K562 (cell line): ENCODE measurements at regions not wholly inside any gene's neighbourhood (a gene's known extent, or its start where the extent isn't known, plus 50 kb on each side); places are given as distances from the start of the nearest gene placed in this dataset.

ENCODE experiments used
- ATAC-seq: fragments of 200-7000 bp; cut with Tn5 transposase; 3 replicates; pipeline ENCODE4 v1.9.1; 2020; ENCODE audit warnings: moderate library complexity
- BruUV-seq: library from RNA; stranded (reverse); fragments of 400-500 nt; replicated peaks from 2 replicates; lab custom pipeline; 2021; lab: Mats Ljungman, UMichigan
- CTCF ChIA-PET: fragments of 300-600 bp; formaldehyde crosslinking; extraction: SDS; loops from one replicate; lab custom pipeline; 2021; ENCODE audit warnings: low intra/inter-chr PET ratio; lab: Yijun Ruan, JAX
- POLR2A ChIA-PET: fragments of 300-600, 350-650 bp; sonication (Branson Sonifier 250); formaldehyde crosslinking; extraction: SDS; loops from one replicate; lab custom pipeline; 2021; ENCODE audit warnings: antibody characterized with exemption, inconsistent platforms; lab: Yijun Ruan, JAX
- DNase-seq, 4 experiments: peaks; one replicate each; pipeline versions ENCODE4 v3.0.0 to v3.0.0-alpha.2; 2011 to 2018; ENCODE audit warnings: low spot score in 3 of 4, mixed read lengths in 3 of 4; ENCODE audit errors: extremely low read depth in 1 of 4
- FAIRE-seq: peaks from 2 replicates; lab custom pipeline; 2011; peaks lifted over from hg19 to GRCh38; lab: Jason Lieb, UNC
- H2AFZ ChIP-seq: 2 replicates; pipeline ENCODE4 v1.6.0; 2011; ENCODE audit warnings: low read depth, low read length, control low read depth, inconsistent platforms
- H3K27ac ChIP-seq: fragments of 200-600 bp; 3 replicates; pipeline ENCODE4 v1.8.0; 2011; ENCODE audit warnings: low read depth, mild to moderate bottlenecking, control low read depth, inconsistent platforms, low read length, moderate library complexity, mixed read lengths; ENCODE audit errors: extremely low read depth
- H3K27me3 ChIP-seq, 2 experiments: fragments of 300-600 bp in 1 of 2; 2 replicates in 1 of 2; 3 replicates in 1 of 2; pipeline versions ENCODE4 v1.6.0 to v1.8.0; 2011; ENCODE audit warnings: inconsistent platforms in 2 of 2, low read length in 2 of 2, mild to moderate bottlenecking in 1 of 2, mixed read lengths in 1 of 2, moderate library complexity in 1 of 2; ENCODE audit not compliant: control insufficient read depth in 2 of 2, insufficient read depth in 2 of 2
- H3K36me3 ChIP-seq: fragments of 300-600 bp; 3 replicates; pipeline ENCODE4 v1.8.0; 2011; ENCODE audit warnings: mild to moderate bottlenecking, low read length, inconsistent platforms; ENCODE audit not compliant: control insufficient read depth, insufficient read depth
- H3K4me1 ChIP-seq, 2 experiments: fragments of 200-600 bp in 1 of 2; replicated peaks in 1 of 2; 2 replicates in 1 of 2; 3 replicates in 1 of 2; pipeline versions ENCODE4 v1.5.1 to v1.8.0; 2011; ENCODE audit warnings: inconsistent platforms in 2 of 2, low read length in 2 of 2, mild to moderate bottlenecking in 1 of 2, mixed read lengths in 1 of 2, moderate library complexity in 1 of 2; ENCODE audit not compliant: control insufficient read depth in 2 of 2, insufficient read depth in 2 of 2
- H3K4me2 ChIP-seq: 2 replicates; pipeline ENCODE4 v1.6.1; 2011; ENCODE audit warnings: low read length, control low read depth, inconsistent platforms, mixed read lengths; ENCODE audit not compliant: insufficient read depth
- H3K4me3 ChIP-seq: fragments of 200-600 bp; sonication (generic), shearing (Covaris generic); 2 replicates; pipeline ENCODE4 v1.5.1; 2016; ENCODE audit warnings: control low read depth, inconsistent platforms
- H3K79me2 ChIP-seq: fragments of 200-600 bp; 3 replicates; pipeline ENCODE4 v1.8.0; 2011; ENCODE audit warnings: low read length, inconsistent platforms; ENCODE audit not compliant: control insufficient read depth, insufficient read depth
- H3K9ac ChIP-seq, 2 experiments: 2 replicates each; pipeline versions ENCODE4 v1.6.0 to v1.6.1; 2011; ENCODE audit warnings: low read depth in 2 of 2, low read length in 2 of 2, control low read depth in 1 of 2, inconsistent platforms in 1 of 2, mild to moderate bottlenecking in 1 of 2, mixed read lengths in 1 of 2; ENCODE audit not compliant: insufficient read depth in 1 of 2
- H3K9me1 ChIP-seq: one replicate; pipeline ENCODE4 v1.6.0; 2011; ENCODE audit warnings: inconsistent platforms, mild to moderate bottlenecking, low read length, moderate library complexity; ENCODE audit not compliant: control insufficient read depth, insufficient read depth
- H3K9me3 ChIP-seq: replicated peaks from 2 replicates; pipeline ENCODE4 v1.5.1; 2011; ENCODE audit warnings: low read depth, low read length, inconsistent platforms; ENCODE audit not compliant: control insufficient read depth, insufficient read depth
- H4K20me1 ChIP-seq: replicated peaks from 2 replicates; pipeline ENCODE4 v1.6.1; 2011; ENCODE audit warnings: low read length, inconsistent platforms, mixed read lengths; ENCODE audit not compliant: control insufficient read depth, insufficient read depth
- ARNT ChIP-seq, 2 experiments: fragments of 450-650 bp; IDR thresholded peaks; 2 replicates each; pipeline ENCODE4 v1.6.1; 2016; ENCODE audit warnings: mild to moderate bottlenecking in 1 of 2
- FOXJ2 ChIP-seq: fragments of 200-800 bp; sonication (Bioruptor generic); IDR thresholded peaks from 2 replicates; pipeline ENCODE4 v1.6.1; 2016; ENCODE audit warnings: missing genetic modification characterization, missing compliant biosample characterization
- GATAD2A ChIP-seq: fragments of 450-650 bp; IDR thresholded peaks from 2 replicates; pipeline ENCODE4 v1.6.1; 2017
- HMG20A ChIP-seq: fragments of 450-650 bp; formaldehyde crosslinking; conservative IDR thresholded peaks from 2 replicates; pipeline ENCODE4 v1.4.0; 2020; ENCODE audit warnings: mild to moderate bottlenecking, mixed read lengths
- MYC ChIP-seq, 2 experiments: fragments of 250-450 bp in 1 of 2; sonication (Bioruptor Pico) in 1 of 2; IDR thresholded peaks; 2 replicates each; pipeline versions ENCODE4 v1.5.1 to v1.6.1; 2012 to 2021; ENCODE audit warnings: low read depth in 2 of 2, borderline replicate concordance in 1 of 2, improper control_type of control experiment in 1 of 2, low read length in 1 of 2, mild to moderate bottlenecking in 1 of 2, moderate library complexity in 1 of 2
- NCOA4 ChIP-seq: fragments of 450-650 bp; IDR thresholded peaks from 2 replicates; pipeline ENCODE4 v1.6.1; 2018; ENCODE audit warnings: mild to moderate bottlenecking; ENCODE audit not compliant: partially characterized antibody
- PCBP2 ChIP-seq: fragments of 200-400 bp; formaldehyde crosslinking; IDR thresholded peaks from 2 replicates; pipeline ENCODE4 v1.6.1; 2018; ENCODE audit warnings: low read length, low read depth, mild to moderate bottlenecking, moderate library complexity; ENCODE audit not compliant: poor library complexity, severe bottlenecking
- SLC30A9 ChIP-seq: fragments of 250-450 bp; sonication (Bioruptor Pico); IDR thresholded peaks from 2 replicates; pipeline ENCODE4 v1.8.0; 2022; ENCODE audit warnings: mild to moderate bottlenecking, moderate library complexity
- SMC3 ChIP-seq: conservative IDR thresholded peaks from 2 replicates; pipeline ENCODE4 v1.6.1; 2011; ENCODE audit warnings: low read depth, low read length, improper control_type of control experiment; ENCODE audit not compliant: insufficient read depth
- SRSF1 ChIP-seq: fragments of 200-400 bp; formaldehyde crosslinking; IDR thresholded peaks from 2 replicates; pipeline ENCODE4 v1.6.1; 2017; ENCODE audit warnings: mild to moderate bottlenecking, low read depth, low read length, moderate library complexity
- ZHX1 ChIP-seq: fragments of 150-350 bp; conservative IDR thresholded peaks from 2 replicates; pipeline ENCODE4 v1.6.1; 2014; ENCODE audit warnings: low read length
- ZNF551 ChIP-seq: fragments of 250-450 bp; sonication (Bioruptor Pico); IDR thresholded peaks from 2 replicates; pipeline ENCODE4 v1.5.0; 2021; ENCODE audit warnings: mild to moderate bottlenecking, moderate library complexity
- ZNF586 ChIP-seq: fragments of 450-650 bp; formaldehyde crosslinking; conservative IDR thresholded peaks from 2 replicates; pipeline ENCODE4 v1.4.0; 2020; ENCODE audit warnings: mild to moderate bottlenecking, moderate library complexity
- ZNF589 ChIP-seq: fragments of 200-800 bp; sonication (Bioruptor generic); IDR thresholded peaks from 2 replicates; pipeline ENCODE4 v1.6.1; 2016; ENCODE audit warnings: low read depth, missing genetic modification characterization, missing compliant biosample characterization
- WGBS: fragments of 100-300 bp; shearing (Covaris generic); methylation state at CpG from one replicate; pipeline ENCODE4 v1.1.6; 2016; ENCODE audit warnings: low coverage, mixed read lengths; ENCODE audit not compliant: insufficient coverage; ENCODE audit errors: missing lambda C conversion rate; 5-methylcytosine and 5-hydroxymethylcytosine counted together
- in situ Hi-C: fragments of 300-500 bp; cut with MboI; formaldehyde crosslinking; loops from 4 replicates; pipeline ENCODE4 v1.15.0; 2018; ENCODE audit warnings: inconsistent platforms, mixed read lengths
- intact Hi-C: fragments of 100-400 bp; cut with micrococcal nuclease; formaldehyde crosslinking; loops from 2 replicates; pipeline ENCODE4 v1.14.2; 2022
- TF ChIP-seq, protein P1 (sequence below): fragments of 450-650 bp; formaldehyde crosslinking; IDR thresholded peaks from 2 replicates; pipeline ENCODE4 v1.4.0; 2020; ENCODE audit warnings: mild to moderate bottlenecking, moderate library complexity
- TF ChIP-seq, protein P2 (sequence below): fragments of 450-650 bp; IDR thresholded peaks from 2 replicates; pipeline ENCODE4 v1.6.1; 2018; ENCODE audit warnings: mild to moderate bottlenecking, low read depth; ENCODE audit not compliant: partially characterized antibody

DNA sequence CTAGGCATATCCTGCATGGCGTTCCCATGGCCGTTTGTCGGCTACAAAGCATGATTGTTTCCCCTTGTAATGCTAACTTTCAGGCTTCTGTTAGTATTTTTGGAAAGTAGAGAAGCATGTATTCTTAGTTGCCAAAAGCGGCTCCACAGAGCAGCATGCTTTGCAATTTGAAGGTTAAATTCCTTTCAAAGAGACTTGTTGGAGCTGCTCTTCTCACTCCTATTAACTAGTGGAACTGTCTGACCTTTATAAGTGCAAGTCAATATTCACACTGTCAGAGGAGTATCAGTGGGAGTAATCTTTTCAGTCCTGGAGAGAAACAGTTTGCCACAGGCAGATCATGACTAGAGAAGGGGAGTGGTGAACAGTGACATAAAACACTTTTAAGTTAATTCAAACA is 656.1 kb upstream of the NOVA1 start:
- POLR2A ChIA-PET = no interaction called here
- no peaks in the 10 kb centered on the region for H4K20me1 ChIP-seq
- no peaks in the 10 kb centered on the region for H3K9me1 ChIP-seq
- H3K79me2 ChIP-seq = no peaks in the 10 kb centered on the region
- no peak overlapping the region for H3K9ac ChIP-seq
- no peaks in the 10 kb centered on the region for H3K4me1 ChIP-seq
- 0% methylated on average over 4 of the region's 4 CpGs for WGBS
- intact Hi-C loops (no loop called here), in situ Hi-C loops (no loop called here)
- no peak for TF ChIP-seq ARNT (IDR thresholded peaks at IDR 0.05)
- TF ChIP-seq ZNF586 (CRISPR knock-in tag) = no peak
- no peak for TF ChIP-seq ZNF589 (CRISPR knock-in tag)
- TF ChIP-seq SLC30A9 (CRISPR knock-in tag) = no peak
- TF ChIP-seq PCBP2 = no peak
- TF ChIP-seq FOXJ2 (tag) = no peak
- TF ChIP-seq ZHX1 = no peak
- no peak for TF ChIP-seq HMG20A (CRISPR knock-in tag)
- TF ChIP-seq, protein P1, sequence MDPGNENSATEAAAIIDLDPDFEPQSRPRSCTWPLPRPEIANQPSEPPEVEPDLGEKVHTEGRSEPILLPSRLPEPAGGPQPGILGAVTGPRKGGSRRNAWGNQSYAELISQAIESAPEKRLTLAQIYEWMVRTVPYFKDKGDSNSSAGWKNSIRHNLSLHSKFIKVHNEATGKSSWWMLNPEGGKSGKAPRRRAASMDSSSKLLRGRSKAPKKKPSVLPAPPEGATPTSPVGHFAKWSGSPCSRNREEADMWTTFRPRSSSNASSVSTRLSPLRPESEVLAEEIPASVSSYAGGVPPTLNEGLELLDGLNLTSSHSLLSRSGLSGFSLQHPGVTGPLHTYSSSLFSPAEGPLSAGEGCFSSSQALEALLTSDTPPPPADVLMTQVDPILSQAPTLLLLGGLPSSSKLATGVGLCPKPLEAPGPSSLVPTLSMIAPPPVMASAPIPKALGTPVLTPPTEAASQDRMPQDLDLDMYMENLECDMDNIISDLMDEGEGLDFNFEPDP = no peak
- TF ChIP-seq, protein P2, sequence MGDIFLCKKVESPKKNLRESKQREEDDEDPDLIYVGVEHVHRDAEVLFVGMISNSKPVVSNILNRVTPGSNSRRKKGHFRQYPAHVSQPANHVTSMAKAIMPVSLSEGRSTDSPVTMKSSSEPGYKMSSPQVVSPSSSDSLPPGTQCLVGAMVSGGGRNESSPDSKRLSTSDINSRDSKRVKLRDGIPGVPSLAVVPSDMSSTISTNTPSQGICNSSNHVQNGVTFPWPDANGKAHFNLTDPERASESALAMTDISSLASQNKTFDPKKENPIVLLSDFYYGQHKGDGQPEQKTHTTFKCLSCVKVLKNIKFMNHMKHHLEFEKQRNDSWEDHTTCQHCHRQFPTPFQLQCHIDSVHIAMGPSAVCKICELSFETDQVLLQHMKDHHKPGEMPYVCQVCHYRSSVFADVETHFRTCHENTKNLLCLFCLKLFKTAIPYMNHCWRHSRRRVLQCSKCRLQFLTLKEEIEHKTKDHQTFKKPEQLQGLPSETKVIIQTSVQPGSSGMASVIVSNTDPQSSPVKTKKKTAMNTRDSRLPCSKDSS = no peak
- no peak for TF ChIP-seq MYC (IDR thresholded peaks at IDR 0.05; ENCODE audit: low read depth, low read length)
- TF ChIP-seq MYC (CRISPR knock-in tag; IDR thresholded peaks at IDR 0.05; ENCODE audit: borderline replicate concordance, low read depth) = no peak
- TF ChIP-seq NCOA4 = no peak
- no peak for TF ChIP-seq GATAD2A
- no peak for TF ChIP-seq ZNF551 (CRISPR knock-in tag)
- no peak for TF ChIP-seq SMC3
- TF ChIP-seq SRSF1 = no peak
- ATAC-seq (no peak), DNase-seq (no peak), FAIRE-seq (no peak)
- H3K4me3 ChIP-seq = no peak overlapping the region
- H3K36me3 ChIP-seq = no peaks in the 10 kb centered on the region
- no peaks in the 10 kb centered on the region for H3K9me3 ChIP-seq
- H3K4me2 ChIP-seq = no peak overlapping the region
- no peak overlapping the region for H3K27ac ChIP-seq
- CTCF ChIA-PET = no interaction called here
- no peak overlapping the region for H2AFZ ChIP-seq
- no TSS peak for BruUV-seq
- H3K27me3 ChIP-seq = no peaks in the 10 kb centered on the region
